HEK293T (cell line): ENCODE measurements at regions not wholly inside any gene's neighbourhood (a gene's known extent, or its start where the extent isn't known, plus 50 kb on each side); places are given as distances from the start of the nearest gene placed in this dataset.
"Not testable (repeated sequence)": the region's sequence is repeated elsewhere in the genome, so short reads cannot be mapped to it uniquely, and the experiment has no call there.

Source experiments
- CTCF ChIA-PET: fragments of 350-600 bp; formaldehyde crosslinking; extraction: SDS; loops from one replicate; lab custom pipeline; 2021; ENCODE audit warnings: antibody characterized with exemption, inconsistent platforms; lab: Yijun Ruan, JAX
- POLR2A ChIA-PET: fragments of 350-600 bp; formaldehyde crosslinking; extraction: SDS; loops from one replicate; lab custom pipeline; 2020; ENCODE audit warnings: antibody characterized with exemption, inconsistent platforms; lab: Yijun Ruan, JAX
- DNase-seq: peaks from one replicate; pipeline ENCODE4 v3.0.0; 2012; ENCODE audit warnings: mixed read lengths; ENCODE audit errors: extremely low spot score
- ARNT ChIP-seq: fragments of 450-650 bp; IDR thresholded peaks from 2 replicates; pipeline ENCODE4 v1.6.1; 2017; ENCODE audit warnings: mild to moderate bottlenecking
- BHLHE40 ChIP-seq: fragments of 450-650 bp; IDR thresholded peaks from 2 replicates; pipeline ENCODE4 v1.6.1; 2016; ENCODE audit warnings: mild to moderate bottlenecking, moderate library complexity, borderline replicate concordance
- CTBP1 ChIP-seq: fragments of 450-650 bp; IDR thresholded peaks from 2 replicates; pipeline ENCODE4 v1.6.1; 2016; ENCODE audit warnings: borderline replicate concordance
- ELF4 ChIP-seq: fragments of 450-650 bp; IDR thresholded peaks from 2 replicates; pipeline ENCODE4 v1.6.1; 2017; ENCODE audit warnings: antibody characterized with exemption
- FOXA1 ChIP-seq: fragments of 450-650 bp; IDR thresholded peaks from 2 replicates; pipeline ENCODE4 v1.6.1; 2016; ENCODE audit warnings: mild to moderate bottlenecking
- FOXK2 ChIP-seq: fragments of 450-650 bp; IDR thresholded peaks from 2 replicates; pipeline ENCODE4 v1.6.1; 2016; ENCODE audit warnings: mild to moderate bottlenecking
- FOXM1 ChIP-seq: fragments of 450-650 bp; IDR thresholded peaks from 2 replicates; pipeline ENCODE4 v1.6.1; 2017; ENCODE audit warnings: mild to moderate bottlenecking, borderline replicate concordance
- HDGF ChIP-seq: fragments of 450-650 bp; IDR thresholded peaks from 2 replicates; pipeline ENCODE4 v1.6.1; 2017; ENCODE audit warnings: antibody characterized with exemption, borderline replicate concordance
- L3MBTL2 ChIP-seq: fragments of 450-650 bp; conservative IDR thresholded peaks from 2 replicates; pipeline ENCODE4 v1.6.1; 2016; ENCODE audit warnings: mild to moderate bottlenecking
- LEF1 ChIP-seq: fragments of 450-650 bp; IDR thresholded peaks from 2 replicates; pipeline ENCODE4 v1.6.1; 2017; ENCODE audit warnings: mild to moderate bottlenecking, borderline replicate concordance
- NFRKB ChIP-seq: fragments of 450-650 bp; IDR thresholded peaks from 2 replicates; pipeline ENCODE4 v1.6.1; 2016; ENCODE audit warnings: mild to moderate bottlenecking, moderate library complexity
- SP1 ChIP-seq: fragments of 450-650 bp; IDR thresholded peaks from 2 replicates; pipeline ENCODE4 v1.6.1; 2017
- SUZ12 ChIP-seq: fragments of 450-650 bp; IDR thresholded peaks from 2 replicates; pipeline ENCODE4 v1.6.1; 2016; ENCODE audit warnings: mild to moderate bottlenecking
- TARDBP ChIP-seq: fragments of 450-650 bp; IDR thresholded peaks from 2 replicates; pipeline ENCODE4 v1.6.1; 2016
- ZNF384 ChIP-seq: fragments of 450-650 bp; IDR thresholded peaks from 2 replicates; pipeline ENCODE4 v1.6.1; 2016
- TF ChIP-seq, protein P1 (sequence below): fragments of 450-650 bp; IDR thresholded peaks from 2 replicates; pipeline ENCODE4 v1.6.1; 2016

DNA sequence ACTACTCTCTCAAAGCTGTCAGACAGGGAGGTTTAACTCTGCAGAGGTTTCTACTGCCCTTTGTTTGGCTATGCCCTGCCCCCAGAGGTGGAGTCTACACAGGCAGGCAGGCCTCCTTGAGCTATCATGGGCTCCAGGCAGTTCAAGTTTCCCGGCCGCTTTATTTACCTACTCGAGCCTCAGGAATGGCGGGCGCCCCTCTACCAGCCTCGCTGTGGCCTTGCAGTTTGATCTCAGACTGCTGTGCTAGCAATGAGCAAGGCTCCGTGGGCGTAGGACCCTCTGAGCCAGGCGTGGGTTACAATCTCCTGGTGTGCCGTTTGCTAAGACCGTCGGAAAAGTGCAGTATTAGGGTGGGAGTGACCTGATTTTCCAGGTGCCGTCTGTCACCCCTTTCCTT lies 124.3 kb downstream of the PTCHD1 start:
- DNase-seq, CTCF ChIA-PET, POLR2A ChIA-PET: not testable (repeated sequence)

DNA sequence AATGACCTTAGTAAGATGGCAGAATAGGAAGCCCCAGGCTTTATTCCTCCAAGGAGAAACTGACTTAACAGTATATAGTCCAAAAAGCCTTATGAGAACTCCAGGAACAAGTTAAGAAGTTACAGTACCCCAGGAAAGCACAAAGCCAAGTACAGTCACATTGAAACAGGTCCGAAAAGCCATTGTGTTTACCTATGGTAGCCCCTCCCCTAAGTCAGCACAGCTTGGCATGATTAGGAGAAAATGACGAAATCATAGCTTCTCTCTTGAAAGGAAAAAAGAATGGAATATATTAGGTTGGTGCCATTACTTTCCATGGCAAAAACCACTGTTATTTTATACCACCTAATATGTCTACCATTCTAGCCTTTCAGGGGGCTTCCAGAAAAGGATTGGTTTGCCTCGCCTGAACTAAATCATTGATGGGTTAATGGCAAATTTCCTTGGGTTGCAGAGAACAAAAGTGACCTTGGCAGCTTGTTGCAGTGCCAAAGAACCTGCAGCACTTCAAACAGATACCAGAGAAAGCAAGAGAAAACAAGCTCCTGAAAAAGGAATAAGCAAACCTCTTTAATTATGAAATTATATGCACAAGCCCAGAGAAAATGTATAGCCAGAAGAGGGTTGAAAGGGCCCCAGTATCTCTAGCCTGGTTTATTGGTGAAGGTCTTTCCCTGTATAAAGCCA lies 130.6 kb downstream of the PTCHD1 start:
- no peak for DNase-seq
- TF ChIP-seq, protein P1, sequence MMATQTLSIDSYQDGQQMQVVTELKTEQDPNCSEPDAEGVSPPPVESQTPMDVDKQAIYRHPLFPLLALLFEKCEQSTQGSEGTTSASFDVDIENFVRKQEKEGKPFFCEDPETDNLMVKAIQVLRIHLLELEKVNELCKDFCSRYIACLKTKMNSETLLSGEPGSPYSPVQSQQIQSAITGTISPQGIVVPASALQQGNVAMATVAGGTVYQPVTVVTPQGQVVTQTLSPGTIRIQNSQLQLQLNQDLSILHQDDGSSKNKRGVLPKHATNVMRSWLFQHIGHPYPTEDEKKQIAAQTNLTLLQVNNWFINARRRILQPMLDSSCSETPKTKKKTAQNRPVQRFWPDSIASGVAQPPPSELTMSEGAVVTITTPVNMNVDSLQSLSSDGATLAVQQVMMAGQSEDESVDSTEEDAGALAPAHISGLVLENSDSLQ, result no peak
- TF ChIP-seq L3MBTL2 (no peak), BHLHE40 (no peak), LEF1 (no peak), SUZ12 (no peak), ELF4 (no peak), NFRKB (no peak), TARDBP (no peak), FOXM1 (no peak), HDGF (no peak), SP1 (no peak), CTBP1 (no peak), FOXA1 (no peak), FOXK2 (no peak), ARNT (no peak), ZNF384 (no peak)
- CTCF ChIA-PET, result no interaction called here
- POLR2A ChIA-PET, result no interaction called here

DNA sequence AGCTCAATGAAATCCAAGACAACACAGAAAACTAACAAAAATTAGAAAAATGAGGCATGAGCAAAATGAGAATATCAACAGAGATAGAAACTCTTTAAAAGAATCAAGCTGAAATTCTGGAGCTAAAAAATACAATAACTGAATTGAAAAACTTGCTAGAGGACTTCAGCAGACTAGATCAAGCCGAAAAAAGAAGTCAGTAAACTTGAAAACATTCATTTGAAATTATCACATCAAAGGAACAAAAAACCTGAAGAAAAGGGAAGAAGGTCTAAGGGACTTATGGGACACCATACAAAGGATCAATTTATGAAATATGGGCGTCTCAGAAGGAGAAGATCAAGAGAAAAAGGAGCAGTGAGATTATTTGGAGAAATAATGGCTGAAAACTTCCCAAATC lies 131.3 kb downstream of the PTCHD1 start:
- POLR2A ChIA-PET, result no interaction called here
- CTCF ChIA-PET, result no interaction called here
- TF ChIP-seq BHLHE40 (no peak), NFRKB (no peak), LEF1 (no peak), L3MBTL2 (no peak)

DNA sequence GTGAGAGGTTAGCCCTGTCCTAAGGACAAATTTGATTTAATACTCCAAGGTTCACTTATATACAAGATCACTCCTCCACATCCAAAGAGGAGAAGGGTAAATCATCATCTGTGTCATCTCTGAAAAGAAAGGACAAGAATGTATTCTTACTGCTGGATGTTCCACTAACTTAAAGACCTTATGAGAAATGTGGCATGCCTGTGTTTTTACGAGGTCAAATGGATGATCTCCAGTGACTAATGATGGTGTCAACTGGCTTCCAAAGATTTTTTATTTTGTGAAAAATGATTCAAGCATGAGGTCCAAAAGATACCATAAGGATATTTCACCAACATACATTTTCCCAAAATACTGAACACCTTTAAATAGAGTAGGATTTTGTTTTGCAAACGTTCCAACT lies 143.4 kb downstream of the PTCHD1 start:
- ChIA-PET CTCF (no interaction called here), POLR2A (no interaction called here)
- no peak for DNase-seq
- TF ChIP-seq HDGF (no peak), FOXM1 (no peak), ELF4 (no peak), CTBP1 (no peak), NFRKB (no peak), L3MBTL2 (no peak), ZNF384 (no peak), TARDBP (no peak), FOXA1 (no peak), FOXK2 (no peak), ARNT (no peak)
- TF ChIP-seq, protein P1, result no peak

More for the DNA sequence above, 131.3 kb downstream of the PTCHD1 start:
- DNase-seq, result no peak

DNA sequence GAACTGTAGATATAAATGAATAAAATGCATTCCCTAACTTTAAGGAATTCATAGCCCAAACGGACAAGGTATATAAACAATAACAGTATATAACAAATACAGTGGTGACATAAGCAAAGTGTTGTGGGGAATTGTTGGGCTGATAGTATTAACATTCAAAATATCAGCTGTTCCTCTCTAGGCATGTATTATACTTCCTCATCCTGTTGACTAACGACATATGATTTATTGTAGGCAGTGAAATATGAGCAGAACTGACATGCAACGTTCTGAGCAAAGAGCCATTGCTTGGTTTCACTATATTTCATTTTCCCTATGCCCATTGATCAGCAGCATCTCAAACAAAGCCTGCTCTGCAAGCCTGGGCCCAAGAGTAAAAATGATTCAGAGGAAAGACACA lies 143.9 kb downstream of the PTCHD1 start:
- CTCF ChIA-PET, result no interaction called here
- TF ChIP-seq, protein P1, result no peak
- TF ChIP-seq ARNT, result no peak
- no peak for TF ChIP-seq FOXA1
- TF ChIP-seq LEF1, result no peak
- no peak for DNase-seq
- POLR2A ChIA-PET, result no interaction called here

DNA sequence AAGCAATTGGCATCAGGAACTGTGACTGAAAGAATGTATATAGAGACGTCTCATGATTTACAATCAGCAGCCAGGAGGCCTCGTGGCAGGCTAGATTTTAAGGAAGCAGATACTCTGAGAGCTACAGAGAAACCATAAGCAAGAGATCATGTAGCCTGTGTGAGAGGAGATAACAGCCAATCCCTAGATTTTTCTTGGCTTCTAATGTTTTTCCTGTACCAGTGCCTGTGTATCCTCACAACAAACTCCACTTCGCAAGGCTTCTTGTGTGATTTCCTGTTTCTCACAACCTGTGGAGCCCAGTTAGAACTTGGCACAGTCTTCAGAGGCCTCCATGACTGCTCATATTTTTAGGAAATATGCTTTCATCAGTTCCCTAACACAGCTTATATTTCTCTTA lies 147.9 kb downstream of the PTCHD1 start:
- POLR2A ChIA-PET, result no interaction called here
- TF ChIP-seq TARDBP, result no peak
- no peak for TF ChIP-seq CTBP1
- no peak for TF ChIP-seq HDGF
- TF ChIP-seq FOXK2, result no peak
- TF ChIP-seq, protein P1, result no peak
- TF ChIP-seq SP1, result no peak
- no peak for TF ChIP-seq ELF4
- no peak for TF ChIP-seq FOXM1
- TF ChIP-seq BHLHE40, result no peak
- no peak for TF ChIP-seq SUZ12
- TF ChIP-seq ZNF384, result no peak
- no peak for TF ChIP-seq L3MBTL2
- TF ChIP-seq NFRKB, result no peak
- no peak for TF ChIP-seq LEF1
- CTCF ChIA-PET, result no interaction called here
- DNase-seq, result no peak
